Glomerular visceral epithelial cell (primary cell): ENCODE measurements at regions not wholly inside any gene's neighbourhood (a gene's known extent, or its start where the extent isn't known, plus 50 kb on each side); places are given as distances from the start of the nearest gene placed in this dataset.

ENCODE experiments used
- DNase-seq: peaks from one replicate; pipeline ENCODE4 v3.0.0-alpha.2; 2016; ENCODE audit errors: extremely low spot score

DNA sequence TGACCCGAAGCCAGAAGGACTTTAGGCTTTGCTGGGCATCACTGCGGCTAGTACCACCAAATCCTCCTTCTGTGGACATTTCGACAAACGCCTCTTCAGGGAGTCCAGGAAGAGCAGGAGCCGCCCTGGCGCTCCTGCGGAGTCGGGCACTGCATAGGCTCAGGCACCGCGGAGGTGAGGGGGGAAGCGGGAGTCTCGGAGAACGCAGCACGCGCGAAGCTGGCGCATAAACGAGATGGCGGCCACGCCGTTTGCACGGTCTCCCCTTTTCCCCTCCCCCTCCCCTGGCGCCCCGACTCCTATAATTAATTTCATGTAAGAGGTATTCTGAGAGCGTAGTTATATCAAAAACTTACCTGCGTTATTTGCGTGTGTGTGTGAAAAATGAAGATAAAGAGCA, 137.8 kb upstream of the GAS1 start:
- DNase-seq, result no peak

DNA sequence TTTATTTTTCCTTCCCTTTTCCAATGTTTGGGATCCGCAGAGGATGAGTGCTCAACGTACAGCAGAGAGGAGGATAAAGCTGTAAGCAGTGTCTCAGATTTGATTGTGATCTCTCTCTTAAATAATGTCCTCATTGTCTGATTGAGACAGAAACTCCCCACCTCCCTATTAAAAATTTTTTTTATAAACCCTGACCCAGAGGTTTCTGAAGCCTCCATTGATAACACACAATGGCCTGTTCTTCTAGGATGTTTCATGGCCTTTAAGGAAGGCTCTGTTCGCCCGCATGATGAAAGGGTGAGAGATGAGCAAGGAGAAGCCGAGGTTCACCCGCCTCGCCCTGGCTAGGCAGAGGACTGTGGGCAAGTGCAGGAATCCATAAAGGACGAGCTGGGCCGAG, 138.2 kb upstream of the GAS1 start:
- no peak for DNase-seq

DNA sequence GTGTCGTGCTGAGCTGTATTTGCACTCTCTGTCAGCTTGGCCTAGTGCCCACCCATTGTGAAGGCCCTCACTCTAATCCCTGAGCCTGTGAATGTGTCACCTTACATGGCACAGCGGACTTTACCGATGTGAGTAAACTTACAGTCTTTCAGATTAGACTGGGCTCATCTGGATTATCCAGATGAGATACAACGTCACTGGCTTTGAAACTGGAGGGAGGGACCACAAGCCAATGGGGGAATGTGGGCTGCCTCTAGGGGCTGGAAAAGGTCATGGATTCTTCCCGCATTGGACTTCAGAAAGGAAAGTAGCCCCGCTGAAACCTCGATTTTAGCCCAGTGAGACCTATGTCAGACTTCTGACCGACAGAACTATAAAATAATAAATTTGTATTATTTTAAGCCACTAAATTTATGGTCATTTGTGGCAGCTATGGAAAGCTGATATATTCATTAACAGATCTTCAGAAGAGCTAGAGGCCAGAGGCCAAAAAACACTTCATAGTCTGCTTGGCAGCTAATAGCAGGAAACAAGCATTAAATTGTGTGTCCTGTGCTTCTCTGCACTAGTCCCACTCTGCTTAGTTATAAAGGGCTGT, 139.0 kb upstream of the GAS1 start:
- DNase-seq, result no peak

DNA sequence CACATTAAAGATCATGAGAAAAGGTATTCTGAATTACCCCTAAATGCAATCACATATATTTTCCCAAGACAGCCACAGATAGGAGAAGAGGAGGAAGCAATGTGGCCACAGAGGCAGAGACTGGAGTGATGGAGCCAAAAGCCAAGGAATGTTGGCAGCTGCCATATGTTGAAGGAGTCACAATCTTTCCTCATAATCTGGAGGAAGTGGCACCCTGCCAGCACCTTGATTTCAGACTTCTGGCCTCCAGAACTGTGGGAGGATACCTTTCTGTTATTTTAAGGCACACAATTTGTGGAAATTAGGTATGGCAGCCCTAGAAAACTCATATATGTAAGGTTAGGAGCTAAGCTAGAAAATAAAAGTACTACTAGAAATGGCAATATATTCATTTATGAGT, 139.9 kb upstream of the GAS1 start:
- no peak for DNase-seq

DNA sequence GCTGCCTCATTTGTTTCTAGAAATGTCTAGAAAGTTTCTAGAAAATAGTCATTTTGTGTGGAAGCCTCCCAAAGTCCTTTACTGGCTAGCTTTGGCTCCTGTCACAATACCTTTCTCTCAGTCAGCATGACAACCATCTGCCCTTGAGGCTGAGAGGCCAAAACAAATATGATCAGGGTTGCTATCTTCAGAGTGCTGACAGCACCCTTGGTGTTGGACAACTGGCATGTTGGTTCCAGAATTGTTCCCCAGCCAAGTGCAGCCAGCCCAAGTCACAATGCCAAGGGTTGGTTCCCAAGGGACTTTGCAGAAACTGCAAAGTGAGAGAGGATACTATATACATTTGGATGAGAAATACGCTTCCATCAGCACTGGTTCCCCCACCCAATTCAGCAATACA, 140.9 kb upstream of the GAS1 start:
- DNase-seq, result no peak

DNA sequence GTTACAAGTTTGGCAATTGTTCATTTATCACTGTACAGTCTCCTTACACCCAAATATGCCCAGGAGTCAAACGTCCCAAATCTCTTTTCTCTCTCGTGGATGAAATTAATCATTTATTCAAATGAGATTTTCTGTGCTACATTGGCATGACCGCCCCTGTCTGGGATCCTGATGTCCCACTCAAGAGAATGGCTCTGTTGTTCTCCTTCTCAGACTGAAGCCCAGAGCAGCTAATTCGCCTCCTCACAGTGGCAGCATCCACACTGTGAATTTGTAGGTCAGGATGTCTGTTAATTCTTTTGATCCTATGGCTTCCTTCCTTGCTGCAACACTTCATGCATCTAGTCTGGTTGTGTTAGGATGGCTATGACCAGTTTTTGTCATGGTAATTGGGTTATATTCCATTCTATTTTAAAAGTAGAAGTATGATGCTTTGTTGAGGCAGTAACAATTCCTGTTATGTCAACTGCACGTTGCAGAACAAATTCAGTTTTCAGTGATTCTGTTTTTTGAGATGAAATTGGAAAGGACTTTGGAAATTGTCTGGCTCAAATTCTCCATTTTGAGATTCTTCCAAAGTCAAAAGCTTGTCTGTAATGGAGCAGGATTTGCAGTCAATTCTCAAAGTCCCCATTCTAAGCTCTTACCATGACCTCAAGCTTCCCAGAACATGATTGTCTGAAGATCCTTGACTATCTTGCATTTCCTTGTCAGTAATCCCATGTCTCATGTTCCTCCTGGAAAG, 141.5 kb upstream of the GAS1 start:
- no peak for DNase-seq

DNA sequence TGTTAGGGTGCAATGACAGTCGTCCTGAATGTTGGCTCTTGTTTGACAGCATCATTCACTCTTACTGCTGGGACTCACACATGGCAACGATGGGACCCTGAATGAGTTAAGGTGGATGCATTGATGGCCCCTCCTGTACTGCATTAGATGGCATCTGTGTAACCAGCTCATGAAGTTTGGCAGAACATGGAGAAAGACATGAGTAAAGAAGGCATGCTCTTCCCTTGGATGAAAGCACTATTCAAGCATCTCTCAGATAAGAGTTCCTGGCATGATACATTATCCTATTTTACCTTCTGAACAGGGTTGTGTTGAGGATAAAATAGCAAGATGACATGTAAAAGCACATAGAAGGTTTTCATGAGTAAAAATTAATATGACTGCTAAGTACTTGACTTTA, 142.2 kb upstream of the GAS1 start:
- no peak for DNase-seq

DNA sequence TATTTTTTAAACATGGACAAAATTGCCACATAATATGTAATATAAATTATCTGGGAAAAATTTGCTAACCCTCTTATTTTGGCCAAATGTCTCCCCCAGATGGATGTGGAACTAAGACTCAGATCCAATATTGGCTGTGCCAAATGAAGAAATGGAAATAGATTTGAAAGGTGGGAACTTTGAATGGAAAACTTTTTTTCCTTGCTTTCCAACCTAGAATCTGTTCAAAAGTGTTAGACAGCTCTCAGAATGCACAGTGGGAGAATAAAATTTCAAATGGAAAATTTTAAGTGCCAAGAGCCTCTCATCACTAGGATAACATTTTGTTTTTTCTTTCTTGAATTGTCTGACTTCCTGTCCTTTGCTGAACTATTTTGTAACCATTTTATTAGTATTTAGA, 142.6 kb upstream of the GAS1 start:
- DNase-seq, result no peak

DNA sequence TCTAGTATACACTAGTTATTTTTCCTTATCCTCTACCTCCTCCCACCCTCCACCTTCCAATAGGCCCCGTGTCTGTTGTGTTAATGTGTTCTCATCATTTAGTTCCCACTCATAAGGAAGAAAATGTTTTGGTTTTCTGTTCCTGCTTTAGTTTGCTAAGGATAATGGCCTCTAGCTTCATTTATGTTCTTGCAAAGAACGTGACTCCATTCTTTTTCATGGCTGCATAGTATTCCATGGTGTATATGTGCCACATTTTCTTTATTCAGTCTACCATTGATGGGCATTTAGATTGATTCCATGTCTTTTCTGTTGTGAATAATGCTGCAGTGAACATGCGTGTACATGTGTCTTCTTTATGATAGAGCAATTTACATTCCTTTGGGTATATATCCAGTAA, 146.5 kb upstream of the GAS1 start:
- no peak for DNase-seq

DNA sequence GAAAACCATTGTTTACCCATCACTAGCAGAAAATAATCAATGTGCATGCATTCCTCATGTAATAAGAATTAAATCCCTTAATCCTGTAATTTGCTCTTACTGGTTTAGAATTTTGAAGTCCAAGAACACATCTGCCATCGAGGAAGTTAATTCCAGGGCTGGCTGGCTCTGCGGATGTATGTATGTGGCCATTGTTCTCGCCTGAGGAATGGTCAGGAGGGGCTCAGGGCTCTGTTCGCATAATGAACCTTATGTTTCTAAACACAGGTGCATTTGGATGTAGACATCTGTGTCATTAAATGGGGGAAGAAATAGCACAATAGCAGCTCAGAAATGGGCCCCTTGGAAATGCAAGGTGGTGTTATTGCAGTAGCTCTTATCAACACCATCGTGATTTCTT, 148.6 kb upstream of the GAS1 start:
- DNase-seq, result no peak

DNA sequence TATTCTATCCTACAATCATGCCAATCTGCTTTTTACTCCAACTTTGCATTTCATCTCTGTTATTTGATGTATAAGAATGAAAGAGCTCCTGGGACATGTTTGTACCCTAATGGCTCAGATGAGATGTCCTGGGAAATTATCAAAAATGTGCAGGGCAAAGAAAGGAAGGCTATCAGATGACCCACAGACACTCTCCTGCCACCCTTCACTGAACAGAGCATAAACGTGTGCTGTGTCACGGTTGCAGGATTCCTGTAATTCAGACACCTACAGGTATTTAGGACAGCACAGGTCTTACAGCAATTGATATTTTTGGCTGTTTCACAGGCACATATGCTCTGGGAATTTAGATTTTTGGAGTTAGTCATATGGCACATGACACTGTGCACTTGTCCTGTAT, 149.2 kb upstream of the GAS1 start:
- DNase-seq, result no peak

DNA sequence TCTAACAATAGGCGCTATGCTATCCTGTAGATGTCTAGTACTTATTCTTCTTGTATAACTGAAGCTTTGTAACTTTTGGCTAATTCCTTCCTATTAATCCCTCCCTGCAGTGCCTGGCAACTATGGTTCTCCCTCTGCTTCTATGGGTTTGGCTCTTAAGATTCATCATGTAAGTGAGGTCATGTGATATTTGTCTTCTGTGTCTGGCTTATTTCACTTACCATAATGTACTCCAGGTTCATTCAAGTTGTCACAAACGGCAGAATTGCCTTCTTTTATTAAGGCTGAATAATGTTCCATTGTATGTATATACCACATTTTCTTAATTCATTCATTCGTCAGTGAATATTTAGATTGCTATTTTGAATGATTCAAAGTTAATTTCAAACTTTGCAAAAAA, 149.9 kb upstream of the GAS1 start:
- DNase-seq, result no peak

DNA sequence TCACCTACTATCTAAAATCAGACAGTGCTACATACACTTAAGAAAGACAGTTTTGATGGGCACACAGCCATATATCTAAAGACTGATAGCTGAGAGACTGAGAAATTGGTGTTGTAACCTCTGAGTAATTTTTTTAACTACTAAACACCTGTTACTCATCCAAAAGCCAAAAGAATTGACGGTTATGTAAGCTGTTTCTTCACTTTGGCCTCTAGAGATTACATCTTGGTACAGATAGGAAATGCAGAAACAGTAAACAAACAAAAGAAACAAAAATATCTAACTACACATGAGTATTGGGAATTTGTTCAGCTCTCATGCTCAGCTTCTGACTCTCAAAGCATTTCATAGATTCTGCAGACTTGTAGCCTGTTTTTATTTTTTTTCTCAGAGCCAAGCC, 152.1 kb upstream of the GAS1 start:
- DNase-seq, result no peak

DNA sequence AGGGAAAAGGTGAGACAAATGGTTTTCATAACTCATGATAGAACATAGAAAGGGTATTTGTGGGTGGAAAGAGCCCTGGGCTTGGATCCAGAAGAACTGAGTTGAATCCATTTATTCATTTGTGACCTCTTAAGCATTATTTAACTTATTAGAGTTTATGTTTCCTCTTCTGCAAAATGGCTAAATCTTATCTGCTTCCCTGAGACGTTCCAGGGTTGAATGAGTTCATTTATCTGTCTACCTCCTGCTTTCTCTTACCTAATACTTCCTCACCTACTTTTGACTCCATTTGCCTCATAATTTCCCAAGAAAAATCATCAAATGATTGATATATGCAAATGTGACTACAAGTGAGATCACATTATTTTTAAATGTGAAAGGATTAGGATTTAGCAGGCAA, 152.7 kb upstream of the GAS1 start:
- DNase-seq, result no peak

DNA sequence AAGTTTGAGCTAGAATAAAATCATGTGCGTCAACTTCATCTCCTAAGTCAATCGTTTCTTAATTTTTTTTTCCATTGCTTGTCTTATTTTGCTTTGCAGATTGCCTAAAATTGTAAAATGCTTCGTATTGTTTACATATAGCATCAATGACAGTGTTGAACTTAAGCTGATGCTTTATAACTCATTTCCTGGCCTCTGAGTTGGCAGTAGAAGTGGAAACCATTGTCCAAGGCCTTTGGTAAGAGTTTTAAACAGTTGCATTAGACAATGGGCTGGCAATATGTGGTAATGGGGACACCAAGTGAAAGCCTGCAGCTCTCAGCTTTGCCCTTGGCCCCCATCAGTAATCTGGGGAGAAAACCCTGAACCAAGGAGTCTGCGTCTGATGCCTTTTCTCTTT, 154.8 kb upstream of the GAS1 start:
- DNase-seq, result no peak

DNA sequence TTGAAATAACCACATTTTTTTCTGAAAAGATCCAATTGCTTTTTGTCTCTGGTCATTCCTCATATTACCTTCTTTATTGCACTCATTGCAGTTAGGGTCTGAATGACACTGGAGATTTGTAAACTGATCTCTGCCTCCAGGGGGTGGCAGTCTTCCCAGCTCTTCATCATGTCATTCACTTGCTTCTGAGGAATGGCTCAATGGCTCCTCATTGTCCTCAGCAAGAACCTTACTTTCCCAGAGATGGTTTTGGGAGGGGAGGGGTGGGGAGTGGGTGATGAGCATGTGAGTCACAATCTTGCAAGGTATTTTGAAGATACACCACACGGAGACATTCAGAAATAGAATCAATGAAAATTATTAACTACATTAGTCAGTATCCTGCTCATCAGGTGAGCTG, 159.8 kb upstream of the GAS1 start:
- peak; percentile 83 for DNase-seq

DNA sequence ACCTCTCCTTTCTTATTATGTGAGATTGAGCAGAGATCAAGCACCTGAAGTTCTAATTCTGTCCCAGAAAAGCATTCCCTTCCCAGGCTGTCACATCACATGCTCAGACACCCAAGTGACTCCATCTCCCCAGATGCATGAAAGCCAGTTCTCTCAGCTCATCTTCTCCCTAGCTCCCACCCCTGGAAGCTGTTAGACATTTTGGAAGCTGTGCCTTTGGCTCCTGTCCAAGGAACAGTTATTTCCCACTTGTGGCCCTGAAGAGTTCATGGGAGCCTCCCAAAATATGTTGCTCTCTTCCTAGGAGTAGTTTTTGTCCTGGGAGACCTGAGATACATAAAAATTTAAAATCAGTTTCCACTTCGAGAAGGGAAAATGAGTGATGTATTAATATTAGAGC, 161.4 kb upstream of the GAS1 start:
- no peak for DNase-seq

DNA sequence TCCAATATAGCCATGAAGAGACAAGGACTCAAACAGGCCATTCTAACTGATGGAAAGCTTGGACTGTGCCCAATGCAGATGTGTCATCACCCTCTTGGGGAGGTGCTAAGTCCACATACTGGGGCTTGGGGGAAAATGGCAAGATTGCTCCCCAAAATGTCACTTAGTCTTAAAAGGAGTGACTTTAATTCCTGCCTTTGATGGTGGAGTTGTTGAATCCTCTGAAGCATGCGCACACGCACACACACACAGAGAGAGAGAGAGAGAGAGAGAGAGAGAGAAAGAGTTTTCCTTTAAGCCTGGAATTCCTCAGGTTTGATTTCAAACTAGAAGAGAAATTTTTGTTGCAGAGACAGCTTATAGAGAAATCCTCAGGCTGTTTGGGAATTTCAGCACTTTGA, 161.9 kb upstream of the GAS1 start:
- peak; percentile 20 for DNase-seq

DNA sequence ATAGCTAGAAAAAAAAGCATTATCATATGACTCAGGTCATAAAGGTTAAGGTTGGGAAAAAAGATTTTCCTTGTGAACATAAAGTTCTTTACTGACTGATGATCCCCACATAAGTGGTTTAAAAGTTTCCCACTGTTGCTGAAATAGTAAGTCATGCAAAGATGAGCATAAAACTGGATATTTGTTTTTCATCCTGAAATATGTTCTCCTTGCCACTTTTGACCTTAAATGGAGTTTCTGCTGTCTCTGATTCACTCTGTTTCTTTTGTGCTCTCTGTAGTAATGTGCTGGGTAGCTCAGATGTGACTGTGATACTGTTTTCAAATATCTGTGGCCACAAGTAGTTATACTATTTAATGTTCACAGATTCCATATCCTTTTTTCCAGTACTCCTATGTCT, 162.5 kb upstream of the GAS1 start:
- peak; percentile 20 for DNase-seq

DNA sequence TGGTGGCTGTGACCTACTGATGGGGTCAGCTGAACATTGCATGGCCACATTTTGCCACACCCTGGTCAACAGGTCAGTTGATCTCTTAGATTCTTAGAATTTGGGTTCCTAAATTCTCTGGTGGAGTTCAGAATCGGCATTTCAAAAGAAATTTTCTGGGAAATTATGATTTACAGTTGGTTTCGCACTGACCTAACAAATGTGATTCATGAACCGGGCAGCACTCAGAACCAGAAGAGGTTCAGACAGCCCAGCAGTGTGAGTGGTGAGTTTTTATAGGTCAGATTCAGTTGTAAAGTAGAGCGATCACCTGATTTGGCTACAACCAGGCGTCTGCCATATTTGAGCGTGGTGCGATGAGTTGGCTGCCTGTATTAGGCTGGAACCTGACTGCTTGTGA, 163.7 kb upstream of the GAS1 start:
- DNase-seq, result no peak

DNA sequence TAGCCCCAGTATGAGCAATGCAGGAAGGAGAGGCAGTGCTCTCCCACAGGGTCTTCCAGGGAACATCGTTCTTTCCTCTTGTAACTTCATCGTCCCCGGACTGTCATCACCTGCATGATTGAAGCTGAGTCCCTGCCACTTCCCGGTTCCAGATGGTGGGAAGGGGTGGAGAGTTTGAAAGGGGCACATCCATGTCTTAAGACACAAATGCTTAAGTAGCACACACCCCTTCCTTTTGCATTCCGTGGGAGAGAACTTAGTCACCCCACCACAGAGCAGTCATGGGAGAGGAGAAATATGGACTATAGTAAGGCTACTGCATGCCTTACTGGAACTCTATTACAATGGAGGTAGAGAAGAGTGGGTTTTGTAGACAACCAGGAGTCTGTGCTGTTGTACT, 165.3 kb upstream of the GAS1 start:
- peak; percentile 18 for DNase-seq

DNA sequence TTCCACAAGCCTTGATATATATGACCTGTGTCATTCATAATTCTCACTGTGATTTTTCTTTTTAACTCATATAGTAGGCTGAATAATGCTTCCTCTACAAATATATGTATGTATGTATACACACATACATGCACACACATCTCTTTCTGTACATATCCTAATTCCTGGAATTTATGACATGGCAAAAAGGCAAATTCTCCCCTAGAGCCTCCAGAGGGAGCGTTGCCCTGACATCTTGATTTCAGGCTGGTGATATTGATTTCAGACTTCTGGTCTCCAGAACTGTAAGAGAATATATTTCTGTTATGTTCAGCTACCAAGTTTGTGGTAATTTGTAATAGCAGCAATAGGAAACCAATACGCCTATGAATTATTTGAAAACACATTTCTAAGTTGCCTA, 166.6 kb upstream of the GAS1 start:
- DNase-seq, result no peak

DNA sequence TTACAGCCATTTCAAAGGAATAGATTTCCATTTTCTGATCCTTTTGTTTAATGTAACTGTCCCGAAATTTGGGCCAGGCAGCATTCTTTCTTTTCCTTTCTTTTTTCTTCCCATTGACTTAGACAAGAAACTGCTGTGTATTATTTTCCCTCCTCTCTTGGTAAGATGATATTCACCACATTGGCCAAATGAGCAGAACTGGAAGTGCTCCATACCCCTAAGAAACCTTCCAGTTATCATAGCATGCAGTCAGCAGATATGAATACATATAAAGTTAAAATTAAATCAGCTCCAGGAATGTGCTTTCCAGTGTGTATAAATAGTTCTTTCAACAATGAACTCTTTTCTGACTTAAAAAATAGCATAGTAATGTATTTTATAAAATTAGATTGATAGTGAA, 168.5 kb upstream of the GAS1 start:
- DNase-seq, result no peak

DNA sequence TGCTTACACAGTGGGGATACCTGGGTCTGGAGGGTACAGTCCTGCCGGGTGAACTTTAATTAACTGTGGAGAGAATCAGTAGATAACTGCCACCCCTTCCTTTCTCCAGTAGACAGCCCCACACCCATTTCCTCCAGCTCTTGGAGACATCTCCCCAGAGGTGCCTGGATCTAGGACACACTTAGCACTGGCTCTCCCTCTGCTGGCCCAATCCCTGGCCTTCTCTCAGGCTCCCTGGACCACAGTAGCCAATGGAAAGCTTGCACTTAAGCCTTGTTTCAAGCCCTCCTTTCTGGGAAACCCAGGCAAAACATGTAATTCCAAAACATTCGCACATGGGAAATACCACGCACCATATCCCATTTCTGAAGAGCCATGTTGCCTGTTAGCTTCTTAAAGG, 169.2 kb upstream of the GAS1 start:
- DNase-seq, result no peak
